GM19043 (cell line): ENCODE measurements at regions not wholly inside any gene's neighbourhood (a gene's known extent, or its start where the extent isn't known, plus 50 kb on each side); places are given as distances from the start of the nearest gene placed in this dataset.

Experiments
- ATAC-seq: cut with Tn5 transposase; IDR thresholded peaks from one replicate; pipeline ENCODE4 v1.9.1; 2021; ENCODE audit warnings: low read depth; ENCODE audit not compliant: unreplicated experiment

GRCh38 chr11:112828421-112828820 is 132.8 kb upstream of the NCAM1 start:
- ATAC-seq: no peak

GRCh38 chr11:112829971-112830654 is 131.1 kb upstream of the NCAM1 start:
- no peak for ATAC-seq

GRCh38 chr11:112831041-112831440 is 130.2 kb upstream of the NCAM1 start:
- ATAC-seq: no peak

GRCh38 chr11:112831969-112832766 is 129.1 kb upstream of the NCAM1 start:
- no peak for ATAC-seq

GRCh38 chr11:112834277-112834755 is 126.9 kb upstream of the NCAM1 start:
- ATAC-seq: no peak

GRCh38 chr11:112835591-112836255 is 125.5 kb upstream of the NCAM1 start:
- ATAC-seq: no peak

DNA sequence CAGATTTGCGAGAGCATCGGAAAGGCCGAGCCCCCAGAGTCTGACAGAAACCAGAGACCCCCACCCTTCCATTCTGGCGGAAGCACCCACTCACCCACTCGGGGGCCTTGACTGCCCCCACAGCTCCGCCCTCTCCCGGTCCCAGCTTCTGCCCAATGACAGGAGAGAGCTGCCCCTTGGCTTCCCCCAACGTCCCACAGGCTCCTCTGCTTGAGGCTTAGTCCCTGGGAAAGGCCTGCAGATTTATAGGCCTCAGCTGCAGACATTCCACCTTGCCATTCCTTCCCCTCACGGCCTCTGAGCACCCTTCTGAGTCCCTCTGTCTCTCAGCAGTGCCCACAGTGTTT is 125.0 kb upstream of the NCAM1 start:
- ATAC-seq: no peak

DNA sequence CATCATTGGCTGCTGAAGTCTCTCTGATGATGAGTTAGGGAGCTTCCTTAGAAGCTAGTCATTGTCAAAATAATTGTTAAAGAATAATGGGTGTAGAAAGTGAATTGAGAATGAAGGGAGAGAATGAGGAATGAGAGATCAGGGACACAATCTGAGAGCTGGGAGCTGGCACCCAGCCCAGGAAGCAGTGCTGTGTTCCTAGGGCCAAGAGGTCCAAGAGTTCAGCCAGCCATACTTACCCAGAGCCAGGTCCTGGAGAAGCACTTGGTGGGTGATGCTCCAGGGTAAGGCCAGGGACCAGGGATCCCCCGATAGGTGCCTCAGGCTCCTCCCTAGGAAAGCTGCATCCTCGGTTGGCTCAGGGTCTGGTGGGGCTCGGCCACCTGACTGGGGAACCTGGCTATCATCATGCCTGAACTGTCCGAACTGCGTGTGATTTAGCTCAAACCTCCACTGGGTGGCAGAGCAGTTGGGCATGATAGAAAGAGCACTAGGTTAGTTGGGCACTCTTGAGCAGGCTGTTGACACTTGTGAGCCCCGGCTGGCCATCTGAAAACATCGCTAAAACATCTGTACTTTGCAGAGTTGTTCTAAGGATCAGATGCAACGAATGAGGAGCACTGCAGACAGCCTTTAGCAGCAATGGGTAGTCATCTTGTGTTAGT is 123.9 kb upstream of the NCAM1 start:
- no peak for ATAC-seq

- no peak for ATAC-seq
Observed at GRCh38 chr11:112839051-112839450, 122.2 kb upstream of the NCAM1 start.

- no peak for ATAC-seq
Observed at GRCh38 chr11:112841729-112842128, 119.5 kb upstream of the NCAM1 start.

- no peak for ATAC-seq
Observed at GRCh38 chr11:112842151-112842550, 119.1 kb upstream of the NCAM1 start.

- no peak for ATAC-seq
Observed at GRCh38 chr11:112844517-112844916, 116.7 kb upstream of the NCAM1 start.

GRCh38 chr11:112847568-112847967 is 113.7 kb upstream of the NCAM1 start:
- no peak for ATAC-seq

DNA sequence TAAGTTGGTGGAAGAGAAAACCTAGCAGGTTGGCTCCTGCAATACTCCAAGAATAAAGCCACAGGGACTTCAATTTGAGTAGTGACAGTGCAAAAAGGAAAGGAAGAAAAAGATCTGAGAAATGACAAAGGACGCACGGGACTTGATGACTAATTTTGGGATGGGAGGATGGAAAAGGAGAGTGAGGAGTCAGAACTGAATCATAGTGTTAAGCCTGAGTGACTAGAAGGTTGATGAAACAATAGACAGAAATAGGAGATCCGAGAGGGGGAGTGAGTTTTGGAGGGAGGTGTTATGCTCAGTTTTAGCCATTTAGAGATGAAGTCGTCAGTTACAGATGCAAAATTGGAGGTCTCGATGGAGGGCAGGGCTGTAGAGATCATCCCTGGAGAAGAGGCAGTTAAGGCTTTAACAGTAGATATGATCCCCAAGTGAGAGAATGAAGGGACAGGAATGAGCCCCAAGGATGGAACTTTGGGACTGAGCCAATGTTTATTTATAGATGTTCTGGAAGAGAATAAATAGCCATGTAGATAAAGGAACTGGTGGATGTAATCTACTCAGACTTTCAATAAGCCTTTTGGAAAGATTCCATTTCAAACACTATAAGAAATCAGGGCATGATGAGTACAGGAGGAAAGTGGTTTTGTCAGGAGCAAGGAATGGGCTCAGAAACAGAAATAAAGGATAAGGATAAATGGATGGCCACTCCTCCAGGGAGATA is 108.9 kb upstream of the NCAM1 start:
- ATAC-seq: no peak

- no peak for ATAC-seq
Observed at GRCh38 chr11:112856133-112856532, 105.1 kb upstream of the NCAM1 start.

GRCh38 chr11:112856591-112856990 is 104.6 kb upstream of the NCAM1 start:
- no peak for ATAC-seq

GRCh38 chr11:112858289-112859023 is 102.8 kb upstream of the NCAM1 start:
- ATAC-seq: no peak

GRCh38 chr11:112859787-112860186 is 101.4 kb upstream of the NCAM1 start:
- ATAC-seq: no peak

GRCh38 chr11:112861356-112861755 is 99.9 kb upstream of the NCAM1 start:
- no peak for ATAC-seq

- ATAC-seq: no peak
Observed at GRCh38 chr11:112863305-112863704, 97.9 kb upstream of the NCAM1 start.
